GM19025 (cell line): ENCODE measurements at regions not wholly inside any gene's neighbourhood (a gene's known extent, or its start where the extent isn't known, plus 50 kb on each side); places are given as distances from the start of the nearest gene placed in this dataset.
"Not testable (repeated sequence)": the region's sequence is repeated elsewhere in the genome, so short reads cannot be mapped to it uniquely, and the experiment has no call there.

ENCODE experiments used
- ATAC-seq: cut with Tn5 transposase; IDR thresholded peaks from one replicate; pipeline ENCODE4 v1.9.1; 2021; ENCODE audit warnings: mild to moderate bottlenecking, low read depth, moderate library complexity; ENCODE audit not compliant: unreplicated experiment

DNA sequence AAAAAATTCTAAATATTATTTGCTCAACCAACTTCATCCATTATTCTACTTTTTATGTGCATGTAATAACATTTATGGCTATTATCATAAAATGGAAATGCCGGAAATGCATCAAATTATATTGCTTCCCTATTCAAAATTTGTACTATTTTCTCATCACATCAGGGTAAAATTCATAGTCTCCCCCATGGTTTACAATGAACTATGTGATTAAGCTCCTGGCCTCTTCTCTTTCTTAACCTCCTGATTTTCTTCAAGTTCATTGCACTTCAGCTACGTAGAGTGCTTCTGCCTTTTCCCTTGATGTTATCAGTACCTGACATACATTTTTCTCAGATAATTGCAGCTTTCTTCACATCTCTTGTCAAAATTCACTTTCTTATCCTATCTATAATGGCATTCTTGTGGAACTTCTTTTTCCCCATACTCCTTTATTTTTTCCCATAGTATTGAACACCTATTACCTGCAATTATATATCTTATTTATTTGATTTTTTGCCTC, 699.1 kb upstream of the ADGRB3 start:
- no peak for ATAC-seq

DNA sequence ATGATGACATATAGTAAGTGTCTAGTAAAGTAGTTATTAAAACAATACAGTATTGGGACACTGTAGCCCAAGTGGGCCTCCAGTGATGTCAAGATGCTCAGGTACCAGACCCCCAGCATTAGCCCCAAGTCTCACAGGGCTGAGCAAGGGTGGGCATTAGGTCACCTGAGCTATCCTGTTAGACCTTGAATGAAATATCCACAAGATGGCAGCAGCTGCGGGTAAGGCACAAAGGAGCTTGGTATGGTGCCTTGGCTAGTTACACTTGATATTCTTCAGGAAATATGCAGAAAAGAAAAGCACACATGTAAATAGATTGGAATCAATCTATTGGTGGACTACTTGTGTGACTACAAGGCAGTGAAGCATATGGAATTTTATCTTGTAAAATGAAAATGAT, 701.8 kb upstream of the ADGRB3 start:
- no peak for ATAC-seq

DNA sequence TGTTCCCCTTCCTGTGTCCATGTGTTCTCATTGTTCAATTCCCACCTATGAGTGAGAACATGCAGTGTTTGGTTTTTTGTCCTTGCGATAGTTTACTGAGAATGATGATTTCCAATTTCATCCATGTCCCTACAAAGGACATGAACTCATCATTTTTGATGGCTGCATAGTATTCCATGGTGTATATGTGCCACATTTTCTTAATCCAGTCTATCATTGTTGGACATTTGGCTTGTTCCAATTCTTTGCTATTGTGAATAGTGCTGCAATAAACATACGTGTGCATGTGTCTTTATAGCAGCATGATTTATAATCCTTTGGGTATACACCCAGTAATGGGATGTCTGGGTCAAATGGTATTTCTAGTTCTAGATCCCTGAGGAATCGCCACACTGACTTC, 712.5 kb upstream of the ADGRB3 start:
- ATAC-seq, result not testable (repeated sequence)

DNA sequence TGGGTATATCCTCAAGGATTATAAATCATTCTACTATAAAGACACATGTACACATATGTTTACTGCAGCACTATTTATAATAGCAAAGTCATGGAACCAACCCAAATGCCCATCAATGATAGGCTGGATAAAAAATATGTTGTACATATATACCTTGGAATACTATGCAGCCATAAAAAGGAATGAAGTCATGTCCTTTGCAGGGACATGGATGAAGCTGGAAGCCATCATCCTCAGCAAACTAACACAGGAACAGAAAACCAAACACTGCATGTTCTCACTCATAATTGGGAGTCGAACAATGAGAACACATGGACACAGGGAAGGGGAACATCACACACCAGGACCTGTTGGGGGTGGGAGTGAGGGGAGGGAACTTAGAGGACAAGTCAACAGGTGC, 715.0 kb upstream of the ADGRB3 start:
- not testable (repeated sequence) for ATAC-seq

DNA sequence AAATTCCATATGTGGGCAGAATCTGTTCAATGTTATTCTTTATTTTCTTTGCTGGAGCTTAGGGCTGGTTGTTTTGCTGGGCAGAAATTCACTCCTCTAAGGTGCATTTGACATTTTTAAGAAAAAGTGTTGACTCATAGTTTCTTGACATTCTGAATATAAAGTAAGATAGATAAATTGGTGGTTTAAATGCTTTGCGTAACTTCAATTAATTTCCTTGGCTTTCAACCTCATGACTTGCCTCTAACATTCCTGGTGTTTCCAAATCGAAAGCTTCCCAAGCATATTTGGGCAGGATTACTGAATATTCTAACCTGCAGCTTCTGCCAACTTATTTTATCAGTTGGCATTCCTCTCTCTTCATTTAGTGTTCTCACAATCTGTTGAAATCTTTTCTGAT, 718.7 kb upstream of the ADGRB3 start:
- no peak for ATAC-seq

DNA sequence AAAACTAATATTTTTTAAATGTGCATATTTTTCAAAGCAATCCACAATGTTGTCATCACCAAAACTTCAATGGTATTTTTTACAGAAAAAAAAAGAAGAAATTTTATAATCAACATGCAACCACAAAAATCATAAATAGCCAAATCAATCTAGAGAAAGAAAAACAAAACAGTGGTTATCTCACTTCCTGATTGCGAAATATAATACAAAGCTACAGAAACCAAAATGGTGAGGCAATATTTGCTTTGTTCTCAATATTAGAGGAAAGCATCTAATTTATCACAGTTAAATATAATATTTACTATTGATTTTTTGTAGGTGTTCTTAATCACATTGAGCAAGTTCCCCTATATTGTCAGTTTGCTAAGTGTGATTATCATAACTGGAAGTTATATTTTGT, 720.7 kb upstream of the ADGRB3 start:
- ATAC-seq, result no peak

DNA sequence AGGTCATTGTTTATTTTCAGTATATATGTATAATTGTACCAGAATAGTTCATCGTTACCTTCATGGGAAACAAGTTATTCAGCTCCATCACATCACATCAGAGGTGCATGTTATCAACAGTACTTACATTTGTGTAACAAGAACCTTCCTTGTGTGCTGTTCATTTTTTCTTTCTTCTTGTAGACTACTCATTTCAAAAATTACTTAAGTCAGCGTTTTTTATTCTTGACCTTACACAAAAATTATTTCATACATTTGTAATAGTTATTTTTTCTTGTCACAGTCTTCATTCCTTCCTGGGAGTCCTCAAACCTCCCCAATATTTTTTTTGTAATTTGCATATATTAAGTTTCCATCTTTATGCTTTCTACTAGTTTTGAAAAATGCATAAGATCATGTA, 725.7 kb upstream of the ADGRB3 start:
- no peak for ATAC-seq

DNA sequence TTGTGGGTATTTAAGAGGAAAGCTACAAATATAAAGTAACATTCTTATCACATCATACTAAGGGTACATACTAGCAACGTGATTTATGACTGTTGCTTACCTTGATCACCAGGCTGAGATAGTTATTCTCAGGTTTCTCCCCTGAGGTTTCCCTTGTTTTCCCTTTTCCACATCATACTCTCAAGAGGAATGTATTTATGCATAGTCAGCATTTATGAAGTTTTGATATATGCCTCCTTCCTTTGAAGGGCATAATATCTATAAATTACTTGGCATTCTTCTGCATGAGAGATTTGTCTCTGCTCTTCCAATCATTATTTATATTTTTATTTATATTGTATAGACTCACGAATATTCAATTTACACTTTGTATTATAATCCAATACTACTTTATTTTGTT, 726.7 kb upstream of the ADGRB3 start:
- no peak for ATAC-seq

DNA sequence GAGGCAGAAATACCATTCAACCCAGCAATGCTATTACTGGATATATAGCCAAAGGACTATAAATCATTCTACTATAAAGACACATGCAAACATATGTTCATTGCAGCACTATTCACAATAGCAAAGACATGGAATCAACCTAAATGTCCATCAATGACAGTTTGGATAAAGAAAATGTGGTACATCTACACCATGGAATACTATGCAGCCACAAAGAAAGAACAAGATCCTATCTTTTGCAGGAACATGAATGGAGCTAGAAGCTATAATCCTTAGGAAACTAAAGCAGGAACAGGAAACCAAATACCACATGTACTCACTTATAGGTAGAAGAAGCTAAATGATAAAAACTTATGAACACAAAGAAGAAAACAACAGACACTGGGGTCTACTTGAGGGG, 730.3 kb upstream of the ADGRB3 start:
- ATAC-seq, result not testable (repeated sequence)

DNA sequence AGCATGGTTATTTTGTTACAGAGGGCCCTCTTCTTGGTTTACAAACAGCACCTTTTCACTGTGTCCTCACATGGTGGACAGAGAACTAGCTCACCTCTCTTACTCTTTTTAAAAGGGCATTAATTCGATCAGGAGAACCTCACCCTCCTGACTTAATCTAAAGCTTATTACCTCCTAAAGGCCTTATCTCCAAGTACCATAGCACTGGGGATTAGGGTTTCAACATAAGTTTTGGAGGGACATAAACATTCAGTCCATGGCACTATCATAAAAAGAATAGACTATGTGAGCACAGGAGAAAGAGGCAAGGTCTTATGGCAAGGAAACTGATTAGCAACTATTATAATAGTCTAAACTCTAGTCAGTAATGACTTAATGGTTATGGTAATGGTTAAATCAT, 736.2 kb upstream of the ADGRB3 start:
- no peak for ATAC-seq

DNA sequence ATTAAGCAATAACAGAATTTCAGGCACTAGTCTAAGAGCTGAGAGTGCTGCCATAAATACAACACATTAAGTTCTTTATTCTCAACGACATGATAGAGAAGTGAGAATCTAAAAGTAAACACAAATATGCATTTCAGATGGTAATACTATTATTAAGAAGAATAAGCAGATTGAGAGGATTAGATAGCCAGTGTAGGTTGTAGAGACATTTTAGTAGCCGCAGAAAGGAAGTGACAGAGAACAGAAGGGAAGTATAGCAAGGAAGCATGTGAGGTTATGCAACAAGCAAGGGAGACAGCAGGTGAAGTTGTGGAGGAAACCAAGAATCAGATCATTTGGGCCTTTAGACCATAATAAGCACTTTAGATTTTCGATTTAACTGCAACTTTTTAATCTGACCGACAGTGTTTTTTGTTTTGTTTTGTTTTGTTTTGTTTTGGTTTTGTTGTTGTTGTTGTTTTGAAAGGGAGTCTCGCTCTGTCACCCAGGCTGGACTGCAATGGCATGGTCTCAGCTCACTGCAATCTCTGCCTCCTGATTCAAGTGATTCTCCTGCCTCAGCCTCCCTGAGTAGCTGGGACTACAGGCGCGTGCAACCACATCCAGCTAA, 737.0 kb upstream of the ADGRB3 start:
- no peak for ATAC-seq

DNA sequence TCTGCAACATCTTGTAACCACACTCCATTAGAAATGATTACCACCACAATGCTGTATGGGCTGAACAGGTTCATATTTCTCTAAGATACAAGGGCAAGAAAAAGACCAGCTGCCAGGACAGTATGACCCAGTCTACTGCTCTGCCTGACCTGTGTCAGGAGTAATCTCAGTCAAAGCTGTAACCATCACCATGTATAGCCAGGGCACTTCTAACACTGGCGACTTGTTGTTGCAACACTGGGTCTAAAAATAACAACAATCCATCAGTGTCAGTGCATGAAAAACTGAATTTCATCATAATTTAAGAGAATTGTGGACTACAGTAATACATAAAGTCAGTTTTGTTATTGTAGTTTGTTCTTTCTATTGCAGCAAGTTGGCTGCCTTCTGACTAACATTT, 738.6 kb upstream of the ADGRB3 start:
- ATAC-seq, result no peak

DNA sequence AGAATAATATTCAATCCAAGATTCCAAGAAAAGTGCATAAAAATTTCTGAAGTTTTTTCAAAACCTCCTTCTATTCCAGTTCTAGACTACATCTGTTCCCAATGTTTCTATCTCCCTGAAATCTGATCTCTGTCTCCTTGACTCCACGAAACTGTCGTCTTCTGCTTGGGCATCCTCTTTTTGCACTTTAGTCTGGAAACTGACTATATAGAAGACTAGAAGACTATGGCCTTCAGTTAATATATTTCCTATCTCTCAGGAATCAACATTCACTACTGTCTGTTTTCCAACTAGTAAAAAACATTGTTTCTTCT, 745.4 kb upstream of the ADGRB3 start:
- no peak for ATAC-seq

DNA sequence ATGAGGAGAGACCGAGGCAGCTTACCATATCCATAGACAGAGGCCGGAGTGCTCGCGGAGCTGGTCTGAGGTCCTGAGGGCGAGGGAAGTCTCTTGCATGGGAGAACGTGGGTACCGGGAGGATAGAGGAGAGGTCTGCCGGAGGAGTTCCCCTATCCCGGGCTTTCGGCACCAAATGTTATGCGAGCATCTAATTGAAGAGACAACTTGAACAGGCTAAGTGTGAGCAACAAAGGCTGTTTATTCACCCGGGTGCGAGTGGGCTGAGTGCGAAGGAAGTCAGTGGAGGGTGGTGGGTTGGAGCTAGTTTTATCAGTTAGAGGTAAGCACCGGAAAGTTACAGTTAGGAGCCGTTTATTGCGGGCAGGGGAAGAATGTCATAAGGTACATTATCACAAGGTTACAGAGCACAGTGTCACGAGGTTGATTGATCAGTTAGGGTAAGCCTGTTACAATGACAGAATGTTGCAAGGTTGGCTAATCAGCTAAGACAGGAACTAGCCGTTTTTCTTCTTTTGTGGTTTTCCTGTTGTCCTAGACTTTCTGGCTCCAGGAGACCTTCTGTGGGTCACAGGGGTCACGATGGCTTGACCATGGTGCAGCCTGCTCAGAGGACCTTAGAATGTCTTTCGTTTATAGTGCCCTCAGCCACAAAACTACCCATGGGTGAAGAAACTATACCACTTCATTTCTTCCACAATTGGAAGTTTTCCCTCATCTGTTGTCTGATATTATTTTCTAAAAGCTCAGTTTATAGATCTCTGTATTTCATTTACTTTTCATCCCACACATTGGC, 746.0 kb upstream of the ADGRB3 start:
- ATAC-seq, result no peak

DNA sequence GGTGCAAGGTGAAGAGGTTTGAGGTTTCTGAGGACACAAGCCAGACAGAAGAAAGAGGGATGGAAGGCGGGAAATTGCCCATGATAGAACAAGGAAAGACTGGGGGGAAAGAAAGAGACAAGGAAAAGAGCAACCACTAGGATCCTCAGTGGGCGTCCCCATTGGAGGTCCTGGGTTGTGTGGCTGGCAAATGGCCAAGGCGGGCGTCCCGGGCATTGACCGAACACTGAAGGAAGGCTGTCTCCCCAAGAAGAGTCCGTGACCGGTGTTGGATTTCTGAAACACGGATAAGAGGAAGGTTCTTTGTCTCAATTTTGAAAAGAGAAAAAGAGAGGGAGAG, 746.6 kb upstream of the ADGRB3 start:
- no peak for ATAC-seq

DNA sequence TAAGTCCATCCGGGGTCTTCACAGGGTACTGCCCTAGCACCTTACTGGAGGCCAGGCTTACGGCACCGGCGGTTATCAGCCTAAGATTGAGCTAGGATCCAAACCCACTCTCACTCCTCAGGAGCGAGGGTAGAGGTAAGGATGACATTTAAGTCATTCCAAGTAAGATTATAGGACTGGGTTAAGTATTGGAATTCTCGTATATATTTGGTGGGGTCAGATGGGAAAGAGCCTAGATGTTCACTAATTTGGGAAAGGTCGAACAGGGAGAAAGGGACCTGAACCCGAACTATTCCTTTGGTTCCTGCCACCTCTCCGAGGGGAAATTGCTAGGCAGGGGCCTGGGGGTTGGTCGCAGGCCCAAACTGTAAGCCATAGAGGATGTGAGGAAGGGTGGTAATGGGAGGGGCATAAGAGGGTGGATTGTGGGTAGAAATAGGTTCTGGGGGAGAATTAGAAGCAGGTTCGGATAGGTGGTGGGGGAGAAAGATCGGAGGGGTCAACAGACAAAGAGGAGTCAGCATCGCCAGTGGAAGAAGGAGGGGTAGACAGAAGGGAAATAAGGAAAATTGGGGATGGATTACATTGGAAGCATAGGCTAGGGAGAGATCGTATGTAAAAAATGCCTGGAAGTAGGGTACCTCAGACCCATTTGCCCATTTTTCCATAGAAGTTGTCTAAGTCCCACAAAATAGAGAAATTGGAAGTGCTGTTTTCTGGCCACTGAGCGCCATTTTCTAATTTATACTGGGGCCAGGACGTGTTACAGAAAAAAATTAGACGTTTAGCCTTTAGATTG, 747.1 kb upstream of the ADGRB3 start:
- no peak for ATAC-seq

DNA sequence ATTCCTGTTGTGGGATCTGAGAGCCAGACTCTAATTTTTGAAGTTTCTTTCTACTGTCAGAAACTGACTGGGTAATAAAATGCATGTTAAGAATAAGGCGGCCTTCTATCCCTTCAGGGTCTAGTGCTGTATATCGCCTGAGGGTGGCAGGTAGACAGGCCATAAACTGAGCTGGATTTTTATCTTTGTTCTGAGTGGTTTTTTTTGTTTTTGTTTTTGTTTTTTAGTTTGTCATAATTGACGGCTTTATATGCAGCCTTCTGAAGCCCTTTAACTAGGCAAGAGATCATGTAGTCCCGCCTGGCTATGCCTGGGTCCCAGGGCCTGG, 747.7 kb upstream of the ADGRB3 start:
- no peak for ATAC-seq

DNA sequence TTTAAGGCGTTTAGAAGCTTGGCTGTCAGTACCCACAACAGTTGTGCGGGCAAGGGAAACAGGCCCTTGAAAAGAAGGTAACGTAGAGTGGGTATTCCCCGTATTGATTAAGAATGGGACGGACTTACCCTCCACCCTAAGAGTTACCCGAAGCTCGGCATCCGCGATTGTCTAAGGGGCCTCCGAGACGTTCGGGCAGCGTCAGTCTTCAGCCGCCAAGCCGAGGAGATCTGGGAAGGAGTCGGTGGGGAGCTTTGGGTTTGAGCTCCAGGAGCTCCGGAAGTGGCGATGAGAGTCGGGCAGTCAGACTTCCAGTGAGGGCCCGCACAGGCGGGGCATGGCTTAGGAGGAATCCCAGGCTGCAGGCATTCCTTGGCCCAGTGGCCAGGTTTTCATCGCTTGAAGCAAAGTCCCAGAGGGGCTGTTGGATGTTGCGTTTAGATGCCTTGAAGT, 748.2 kb upstream of the ADGRB3 start:
- ATAC-seq, result no peak

DNA sequence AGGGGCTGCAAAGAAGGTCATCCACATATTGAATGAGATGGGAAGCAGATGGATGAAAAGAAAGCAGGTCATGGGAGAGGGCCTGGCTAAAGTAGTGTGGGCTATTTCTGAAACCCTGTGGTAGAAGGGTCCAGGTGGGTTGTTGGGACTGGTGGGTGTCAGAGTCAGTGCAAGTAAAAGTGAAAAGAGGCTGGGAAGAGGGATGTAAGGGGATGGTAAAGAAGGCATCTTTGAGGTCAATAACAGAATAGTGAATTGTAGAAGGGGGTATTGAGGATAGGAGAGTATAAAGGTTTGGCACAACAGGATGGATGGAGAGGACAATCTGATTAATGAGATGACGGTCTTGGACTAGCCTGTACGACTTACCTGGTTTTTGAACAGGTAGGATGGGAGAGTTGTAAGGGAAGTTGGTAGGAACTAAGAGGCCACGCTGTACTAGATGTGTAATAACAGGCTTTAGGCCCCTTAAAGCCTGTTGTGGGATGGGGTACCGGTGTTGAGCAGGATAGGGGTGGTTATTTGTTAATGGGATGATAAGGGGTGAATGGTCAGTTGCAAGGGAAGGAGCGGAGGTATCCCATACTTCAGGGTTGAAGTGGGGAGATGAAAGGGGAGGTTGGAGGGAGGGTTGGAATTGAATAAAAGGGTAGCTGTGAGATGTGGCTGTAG, 748.9 kb upstream of the ADGRB3 start:
- ATAC-seq, result no peak

DNA sequence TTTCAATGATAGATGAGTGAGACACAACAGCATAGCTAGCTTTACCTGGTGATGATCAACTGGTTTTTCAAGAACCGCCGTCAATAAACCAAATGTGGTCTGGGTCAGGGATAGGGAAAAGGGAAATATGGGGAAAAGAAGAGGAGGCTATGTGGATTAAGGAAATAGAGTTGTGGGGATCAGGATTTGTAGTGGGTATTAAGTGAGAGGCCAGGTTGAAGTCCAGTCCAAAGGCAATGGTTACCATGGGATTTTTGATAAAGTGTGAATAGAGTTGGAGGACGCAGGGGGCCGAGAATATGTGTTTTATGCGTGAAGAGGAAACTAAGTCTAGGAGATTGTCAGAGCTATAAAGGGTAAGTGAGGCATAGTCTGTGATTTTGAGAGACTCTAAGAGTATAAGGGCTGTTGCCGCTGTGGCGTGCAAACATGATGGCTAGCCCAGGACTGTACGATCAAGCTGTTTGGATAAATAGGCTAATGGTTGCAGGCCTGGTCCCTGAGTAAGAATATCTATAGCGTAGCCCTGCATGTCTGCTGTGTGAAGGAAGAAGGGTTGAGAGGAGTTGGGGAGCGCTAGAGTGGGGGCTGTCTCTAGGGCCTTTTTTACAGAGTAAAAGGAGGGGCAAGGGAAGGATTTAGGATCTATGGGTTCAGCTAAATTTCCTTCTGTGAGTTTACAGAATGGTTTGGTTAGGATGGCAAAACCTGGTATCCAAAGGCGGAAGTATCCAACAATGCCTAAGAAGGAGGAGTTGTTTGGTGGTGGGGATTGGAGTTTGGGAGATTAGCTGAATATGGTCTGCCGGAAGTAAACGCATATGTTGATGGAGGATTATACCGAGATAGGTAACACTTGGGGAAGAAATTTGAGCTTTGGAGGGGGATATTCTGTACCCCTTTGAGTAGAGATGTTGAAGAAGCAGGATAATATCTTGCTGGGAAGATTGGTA, 749.7 kb upstream of the ADGRB3 start:
- ATAC-seq, result no peak
